ENCODE measurements at regions not wholly inside any gene's neighbourhood (a gene's known extent, or its start where the extent isn't known, plus 50 kb on each side); places are given as distances from the start of the nearest gene placed in this dataset.

- TF ChIP-seq SP1 (CRISPR knock-in tag; conservative IDR thresholded peaks at IDR 0.05) = no peak
- no peak for TF ChIP-seq ZNF219 (CRISPR knock-in tag; IDR thresholded peaks at IDR 0.05; ENCODE audit: borderline replicate concordance)
- no peak for TF ChIP-seq ZNF671 (CRISPR knock-in tag; IDR thresholded peaks at IDR 0.05)
- no peak for TF ChIP-seq HMGA2 (CRISPR knock-in tag; IDR thresholded peaks at IDR 0.05)
- TF ChIP-seq ETV6 (CRISPR knock-in tag; IDR thresholded peaks at IDR 0.05) = no peak
- TF ChIP-seq FOXK1 (CRISPR knock-in tag; IDR thresholded peaks at IDR 0.05) = no peak
- TF ChIP-seq ATF3 (CRISPR knock-in tag; conservative IDR thresholded peaks at IDR 0.05) = no peak
- no peak for TF ChIP-seq SOX15 (CRISPR knock-in tag; IDR thresholded peaks at IDR 0.05)
- TF ChIP-seq NFATC4 (CRISPR knock-in tag; IDR thresholded peaks at IDR 0.05) = no peak
- no peak for TF ChIP-seq ATF1 (CRISPR knock-in tag; IDR thresholded peaks at IDR 0.05)
These were observed 70.1 kb downstream of the KLF15 start (continued) for GRCh38 chr3:126287171-126287535.

GRCh38 chr3:126285369-126285768, 71.8 kb downstream of the KLF15 start:
- Mint-ChIP-seq H3K4me3 (no peak overlapping the region), H3K27me3 (ENCODE audit: low read depth) (peaks cover 39% of the 10 kb centered on the region), H3K9me3 (no peaks in the 10 kb centered on the region), H3K4me1 (peaks cover 25% of the 10 kb centered on the region), H3K27ac (no peak overlapping the region), H3K36me3 (no peaks in the 10 kb centered on the region)
- DNase-seq (ENCODE audit: low spot score) (no peak), ATAC-seq (no peak)
- POLR2A ChIA-PET = no interaction called here
- TF ChIP-seq MLX (CRISPR knock-in tag; IDR thresholded peaks at IDR 0.05) = no peak
- no peak for TF ChIP-seq SMAD3 (CRISPR knock-in tag; IDR thresholded peaks at IDR 0.05; ENCODE audit: borderline replicate concordance)
- no peak for TF ChIP-seq ESRRA (CRISPR knock-in tag; IDR thresholded peaks at IDR 0.05; ENCODE audit: borderline replicate concordance)
- no peak for TF ChIP-seq FOXJ3 (CRISPR knock-in tag; IDR thresholded peaks at IDR 0.05; ENCODE audit: borderline replicate concordance)
- no peak for TF ChIP-seq ATF1 (CRISPR knock-in tag; IDR thresholded peaks at IDR 0.05)
- no peak for TF ChIP-seq ZNF532 (CRISPR knock-in tag; IDR thresholded peaks at IDR 0.05; ENCODE audit: borderline replicate concordance)
- TF ChIP-seq ERG (CRISPR knock-in tag; IDR thresholded peaks at IDR 0.05) = no peak
- TF ChIP-seq ZNF219 (CRISPR knock-in tag; IDR thresholded peaks at IDR 0.05; ENCODE audit: borderline replicate concordance) = no peak
- no peak for TF ChIP-seq RORB (CRISPR knock-in tag; IDR thresholded peaks at IDR 0.05)
- TF ChIP-seq NR1H2 (CRISPR knock-in tag; IDR thresholded peaks at IDR 0.05) = no peak
- no peak for TF ChIP-seq MAX (CRISPR knock-in tag; IDR thresholded peaks at IDR 0.05)
- no peak for TF ChIP-seq IRF1 (CRISPR knock-in tag; IDR thresholded peaks at IDR 0.05)
- TF ChIP-seq ZNF396 (CRISPR knock-in tag; IDR thresholded peaks at IDR 0.05; ENCODE audit: borderline replicate concordance) = no peak
- no peak for TF ChIP-seq KAT7 (CRISPR knock-in tag; IDR thresholded peaks at IDR 0.05; ENCODE audit: borderline replicate concordance)
- no peak for TF ChIP-seq NFATC4 (CRISPR knock-in tag; IDR thresholded peaks at IDR 0.05)
- CTCF ChIA-PET = interaction anchor here (1.5 kb wide), 1 partner anchor 152 kb away, joined by 4 read pairs; no protein-coding TSS in a partner anchor
